ENCODE measurements at regions not wholly inside any gene's neighbourhood (a gene's known extent, or its start where the extent isn't known, plus 50 kb on each side); places are given as distances from the start of the nearest gene placed in this dataset.

- POLR2A ChIA-PET (ENCODE audit: unreplicated experiment): no interaction called here
- H2AFZ ChIP-seq (ENCODE audit: low read length): no peak overlapping the region
- DNase-seq (no peak), ATAC-seq (no peak)
- H3K9me2 ChIP-seq (replicated peaks; ENCODE audit: low read length): no peaks in the 10 kb centered on the region
- TF ChIP-seq EZH2 (IDR thresholded peaks at IDR 0.05; ENCODE audit: low read length, unreplicated experiment) (no peak), CTCF (conservative IDR thresholded peaks at IDR 0.05; ENCODE audit: low read depth, low read length) (no peak), EZH2phosphoT487 (IDR thresholded peaks at IDR 0.05; ENCODE audit: borderline replicate concordance, low read length) (no peak)
- H3K4me2 ChIP-seq (ENCODE audit: low read length): no peak overlapping the region
- H3K79me2 ChIP-seq (ENCODE audit: low read length): no peaks in the 10 kb centered on the region
- no peaks in the 10 kb centered on the region for H3F3A ChIP-seq (ENCODE audit: low read length, unreplicated experiment)
- no peaks in the 10 kb centered on the region for H3K36me3 ChIP-seq (ENCODE audit: low read depth, low read length)
- no peak overlapping the region for H3K27ac ChIP-seq (ENCODE audit: low read length)
- H3K9ac ChIP-seq (ENCODE audit: low read length): no peak overlapping the region
- no peaks in the 10 kb centered on the region for H3K9me3 ChIP-seq (ENCODE audit: low read length)
- H3K4me3 ChIP-seq (ENCODE audit: low read length): no peak overlapping the region
- no TSS peak for BruUV-seq (replicated peaks)
- H3K4me1 ChIP-seq (ENCODE audit: insufficient read depth, low read length): no peaks in the 10 kb centered on the region
- intact Hi-C loops (cut with micrococcal nuclease): no loop called here
- no peaks in the 10 kb centered on the region for H3K27me3 ChIP-seq (ENCODE audit: low read length)
- no peaks in the 10 kb centered on the region for H4K20me1 ChIP-seq (ENCODE audit: low read length)
- CTCF ChIA-PET: no interaction called here
Observed at GRCh38 chr16:6482696-6483468, 849.8 kb upstream of the RBFOX1 start.

GRCh38 chr16:6481894-6482293, 850.8 kb upstream of the RBFOX1 start:
- intact Hi-C loops (cut with micrococcal nuclease): no loop called here

More at GRCh38 chr16:6481894-6482293, 850.8 kb upstream of the RBFOX1 start:
- H3K4me1 ChIP-seq (ENCODE audit: insufficient read depth, low read length): no peaks in the 10 kb centered on the region
- H3K4me2 ChIP-seq (ENCODE audit: low read length): no peak overlapping the region
- no peak overlapping the region for H2AFZ ChIP-seq (ENCODE audit: low read length)
- TF ChIP-seq EZH2 (IDR thresholded peaks at IDR 0.05; ENCODE audit: low read length, unreplicated experiment): no peak
- TF ChIP-seq CTCF (conservative IDR thresholded peaks at IDR 0.05; ENCODE audit: low read depth, low read length): no peak
- TF ChIP-seq EZH2phosphoT487 (IDR thresholded peaks at IDR 0.05; ENCODE audit: borderline replicate concordance, low read length): no peak
- no peaks in the 10 kb centered on the region for H3F3A ChIP-seq (ENCODE audit: low read length, unreplicated experiment)
- no peaks in the 10 kb centered on the region for H3K9me3 ChIP-seq (ENCODE audit: low read length)
- no peak overlapping the region for H3K27ac ChIP-seq (ENCODE audit: low read length)
- ChIA-PET POLR2A (ENCODE audit: unreplicated experiment) (no interaction called here), CTCF (no interaction called here)
- no peaks in the 10 kb centered on the region for H3K27me3 ChIP-seq (ENCODE audit: low read length)
- H3K9me2 ChIP-seq (replicated peaks; ENCODE audit: low read length): no peaks in the 10 kb centered on the region
- DNase-seq: no peak
- H3K4me3 ChIP-seq (ENCODE audit: low read length): no peak overlapping the region
- ATAC-seq: no peak
- H4K20me1 ChIP-seq (ENCODE audit: low read length): no peaks in the 10 kb centered on the region
- no peaks in the 10 kb centered on the region for H3K36me3 ChIP-seq (ENCODE audit: low read depth, low read length)
- BruUV-seq (replicated peaks): no TSS peak
- no peak overlapping the region for H3K9ac ChIP-seq (ENCODE audit: low read length)
- no peaks in the 10 kb centered on the region for H3K79me2 ChIP-seq (ENCODE audit: low read length)
